HG03103 (cell line): ENCODE measurements at regions not wholly inside any gene's neighbourhood (a gene's known extent, or its start where the extent isn't known, plus 50 kb on each side); places are given as distances from the start of the nearest gene placed in this dataset.

Source experiments
- ATAC-seq: cut with Tn5 transposase; IDR thresholded peaks from one replicate; pipeline ENCODE4 v1.9.1; 2021; ENCODE audit warnings: low read depth; ENCODE audit not compliant: unreplicated experiment

- ATAC-seq = no peak
These were observed 569.8 kb downstream of the LMO4 start for GRCh38 chr1:87898431-87898830.

GRCh38 chr1:87899017-87899416 is 570.3 kb downstream of the LMO4 start:
- no peak for ATAC-seq

GRCh38 chr1:87899746-87900145 is 571.1 kb downstream of the LMO4 start:
- no peak for ATAC-seq

- ATAC-seq = no peak
These were observed 574.1 kb downstream of the LMO4 start for GRCh38 chr1:87902830-87903229.

GRCh38 chr1:87903242-87903641 is 574.6 kb downstream of the LMO4 start:
- no peak for ATAC-seq

- no peak for ATAC-seq
These were observed 576.0 kb downstream of the LMO4 start for GRCh38 chr1:87904651-87905050.

GRCh38 chr1:87905651-87906050 is 577.0 kb downstream of the LMO4 start:
- no peak for ATAC-seq

GRCh38 chr1:87906078-87906477 is 577.4 kb downstream of the LMO4 start:
- no peak for ATAC-seq

GRCh38 chr1:87913361-87913760 is 584.7 kb downstream of the LMO4 start:
- no peak for ATAC-seq

GRCh38 chr1:87914396-87914795 is 585.7 kb downstream of the LMO4 start:
- no peak for ATAC-seq

- ATAC-seq = no peak
These were observed 587.1 kb downstream of the LMO4 start for GRCh38 chr1:87915771-87916170.

GRCh38 chr1:87916965-87917364 is 588.3 kb downstream of the LMO4 start:
- no peak for ATAC-seq

GRCh38 chr1:87918398-87918797 is 589.7 kb downstream of the LMO4 start:
- ATAC-seq = no peak

GRCh38 chr1:87922885-87923284 is 594.2 kb downstream of the LMO4 start:
- ATAC-seq = no peak

GRCh38 chr1:87926131-87926830 is 597.6 kb downstream of the LMO4 start:
- no peak for ATAC-seq

GRCh38 chr1:87926921-87927320 is 598.2 kb downstream of the LMO4 start:
- no peak for ATAC-seq

- ATAC-seq = no peak
These were observed 599.0 kb downstream of the LMO4 start for GRCh38 chr1:87927391-87928280.

GRCh38 chr1:87928623-87929022 is 599.9 kb downstream of the LMO4 start:
- no peak for ATAC-seq

GRCh38 chr1:87929906-87930305 is 601.2 kb downstream of the LMO4 start:
- ATAC-seq = no peak

- ATAC-seq = no peak
These were observed 602.1 kb downstream of the LMO4 start for GRCh38 chr1:87930796-87931195.

GRCh38 chr1:87933171-87933570 is 604.5 kb downstream of the LMO4 start:
- ATAC-seq = no peak

GRCh38 chr1:87935130-87935529 is 606.5 kb downstream of the LMO4 start:
- no peak for ATAC-seq
